ENCODE measurements at regions not wholly inside any gene's neighbourhood (a gene's known extent, or its start where the extent isn't known, plus 50 kb on each side); places are given as distances from the start of the nearest gene placed in this dataset.

- H3K9me3 ChIP-seq (ENCODE audit: low read length) = no peaks in the 10 kb centered on the region
- no peak overlapping the region for H3K4me2 ChIP-seq (ENCODE audit: low read length)
- H3K9me2 ChIP-seq (replicated peaks; ENCODE audit: low read length) = no peaks in the 10 kb centered on the region
- no peak for DNase-seq
- TF ChIP-seq EZH2phosphoT487 (IDR thresholded peaks at IDR 0.05; ENCODE audit: borderline replicate concordance, low read length) (no peak), CTCF (conservative IDR thresholded peaks at IDR 0.05; ENCODE audit: low read depth, low read length) (no peak), EZH2 (IDR thresholded peaks at IDR 0.05; ENCODE audit: low read length, unreplicated experiment) (no peak)
- intact Hi-C loops (cut with micrococcal nuclease) = no loop called here
- no peaks in the 10 kb centered on the region for H3K4me1 ChIP-seq (ENCODE audit: insufficient read depth, low read length)
- ChIA-PET CTCF (no interaction called here), POLR2A (ENCODE audit: unreplicated experiment) (no interaction called here)
- no peaks in the 10 kb centered on the region for H3K27me3 ChIP-seq (ENCODE audit: low read length)
- H3K9ac ChIP-seq (ENCODE audit: low read length) = no peak overlapping the region
- no peaks in the 10 kb centered on the region for H3K36me3 ChIP-seq (ENCODE audit: low read depth, low read length)
- ATAC-seq = no peak
- no peaks in the 10 kb centered on the region for H4K20me1 ChIP-seq (ENCODE audit: low read length)
- no peak overlapping the region for H3K27ac ChIP-seq (ENCODE audit: low read length)
- H3K79me2 ChIP-seq (ENCODE audit: low read length) = no peaks in the 10 kb centered on the region
- no peaks in the 10 kb centered on the region for H3F3A ChIP-seq (ENCODE audit: low read length, unreplicated experiment)
- BruUV-seq (replicated peaks) = no TSS peak
- H3K4me3 ChIP-seq (ENCODE audit: low read length) = no peak overlapping the region
- H2AFZ ChIP-seq (ENCODE audit: low read length) = no peak overlapping the region
Measured at GRCh38 chr9:69955536-69956355, 87.9 kb upstream of the MAMDC2 start.

GRCh38 chr9:69961843-69962242, 81.8 kb upstream of the MAMDC2 start:
- ATAC-seq = no peak; the same call in 1 of the 2 replicates
- Histone ChIP-seq H3K79me2 (ENCODE audit: low read length) (no peaks in the 10 kb centered on the region), H3K4me1 (ENCODE audit: insufficient read depth, low read length) (peaks cover 6% of the 10 kb centered on the region; the same call in 1 of the 2 replicates), H3K9me2 (replicated peaks; ENCODE audit: low read length) (no peaks in the 10 kb centered on the region), H3K27ac (ENCODE audit: low read length) (no peak overlapping the region), H3K36me3 (ENCODE audit: low read depth, low read length) (no peaks in the 10 kb centered on the region), H3K27me3 (ENCODE audit: low read length) (no peaks in the 10 kb centered on the region), H3K9ac (ENCODE audit: low read length) (no peak overlapping the region), H3K9me3 (ENCODE audit: low read length) (no peaks in the 10 kb centered on the region), H3K4me2 (ENCODE audit: low read length) (no peak overlapping the region; the same call in 1 of the 2 replicates), H4K20me1 (ENCODE audit: low read length) (no peaks in the 10 kb centered on the region), H3F3A (ENCODE audit: low read length, unreplicated experiment) (no peaks in the 10 kb centered on the region), H2AFZ (ENCODE audit: low read length) (no peak overlapping the region), H3K4me3 (ENCODE audit: low read length) (no peak overlapping the region)
- ChIA-PET CTCF (no interaction called here), POLR2A (ENCODE audit: unreplicated experiment) (no interaction called here)
- intact Hi-C loops (cut with micrococcal nuclease) = no loop called here
- TF ChIP-seq EZH2 (IDR thresholded peaks at IDR 0.05; ENCODE audit: low read length, unreplicated experiment) (no peak), CTCF (conservative IDR thresholded peaks at IDR 0.05; ENCODE audit: low read depth, low read length) (no peak), EZH2phosphoT487 (IDR thresholded peaks at IDR 0.05; ENCODE audit: borderline replicate concordance, low read length) (no peak)
- peak; percentile 43 for DNase-seq
- BruUV-seq (replicated peaks) = no TSS peak

GRCh38 chr9:69963803-69964202, 79.8 kb upstream of the MAMDC2 start:
- intact Hi-C loops (cut with micrococcal nuclease) = no loop called here
- CTCF ChIA-PET = no interaction called here
- no peak for ATAC-seq

More at GRCh38 chr9:69963803-69964202, 79.8 kb upstream of the MAMDC2 start:
- POLR2A ChIA-PET (ENCODE audit: unreplicated experiment) = no interaction called here
- no peak for DNase-seq
- Histone ChIP-seq H3K4me2 (ENCODE audit: low read length) (no peak overlapping the region), H3K79me2 (ENCODE audit: low read length) (no peaks in the 10 kb centered on the region), H3K9me3 (ENCODE audit: low read length) (no peaks in the 10 kb centered on the region), H4K20me1 (ENCODE audit: low read length) (no peaks in the 10 kb centered on the region), H3K4me1 (ENCODE audit: insufficient read depth, low read length) (peaks cover 6% of the 10 kb centered on the region; the same call in 1 of the 2 replicates), H3K36me3 (ENCODE audit: low read depth, low read length) (no peaks in the 10 kb centered on the region), H3K4me3 (ENCODE audit: low read length) (no peak overlapping the region), H3K9me2 (replicated peaks; ENCODE audit: low read length) (no peaks in the 10 kb centered on the region), H2AFZ (ENCODE audit: low read length) (no peak overlapping the region), H3K27ac (ENCODE audit: low read length) (no peak overlapping the region), H3K27me3 (ENCODE audit: low read length) (no peaks in the 10 kb centered on the region), H3F3A (ENCODE audit: low read length, unreplicated experiment) (no peaks in the 10 kb centered on the region), H3K9ac (ENCODE audit: low read length) (no peak overlapping the region)
- no TSS peak for BruUV-seq (replicated peaks)
- no peak for TF ChIP-seq EZH2phosphoT487 (IDR thresholded peaks at IDR 0.05; ENCODE audit: borderline replicate concordance, low read length)
- TF ChIP-seq EZH2 (IDR thresholded peaks at IDR 0.05; ENCODE audit: low read length, unreplicated experiment) = no peak
- no peak for TF ChIP-seq CTCF (conservative IDR thresholded peaks at IDR 0.05; ENCODE audit: low read depth, low read length)

Measured in PC-3 (cell line).